GM19438 (cell line): ENCODE measurements at regions not wholly inside any gene's neighbourhood (a gene's known extent, or its start where the extent isn't known, plus 50 kb on each side); places are given as distances from the start of the nearest gene placed in this dataset.
"Not testable (repeated sequence)": the region's sequence is repeated elsewhere in the genome, so short reads cannot be mapped to it uniquely, and the experiment has no call there.

Source experiments
- ATAC-seq: cut with Tn5 transposase; IDR thresholded peaks from one replicate; pipeline ENCODE4 v1.9.1; 2021; ENCODE audit warnings: low read depth; ENCODE audit not compliant: unreplicated experiment

DNA sequence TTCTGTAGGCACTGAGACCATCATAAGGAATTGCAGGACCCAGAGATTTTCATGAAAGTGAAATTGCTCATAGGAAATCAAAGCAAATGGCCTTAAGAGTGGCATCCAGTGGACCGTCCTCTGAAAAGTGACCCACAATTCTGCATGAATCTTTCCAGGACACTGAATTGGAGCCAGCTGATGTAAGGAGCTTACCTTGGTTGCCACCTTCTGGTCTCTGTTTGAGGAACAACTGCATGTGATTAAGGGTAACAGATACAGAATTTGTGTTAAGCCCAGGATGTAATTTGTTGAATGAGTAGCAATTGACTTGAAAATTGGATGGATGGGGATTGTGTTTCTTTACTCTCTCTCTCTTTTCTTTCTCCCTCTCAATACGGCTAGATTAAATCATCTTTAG lies 49.9 kb upstream of the GAS1 start:
- ATAC-seq = no peak

DNA sequence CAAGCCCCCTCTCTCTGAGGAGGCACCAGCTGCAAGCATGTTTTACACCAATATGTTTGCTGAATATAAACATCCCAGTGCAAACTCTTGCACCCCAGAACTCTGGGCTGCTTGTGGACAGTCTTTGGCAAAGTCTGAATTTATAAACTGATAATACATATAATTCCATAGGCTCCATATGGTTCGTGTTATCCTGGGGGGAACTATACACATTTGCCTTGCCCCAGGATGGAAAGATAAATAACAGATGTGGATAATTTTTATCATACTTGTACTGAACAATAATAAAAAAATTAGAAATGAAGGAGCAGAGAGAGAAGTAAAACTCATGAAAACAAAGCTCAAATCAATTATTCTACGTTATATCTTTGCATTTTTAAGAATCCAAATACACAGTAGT lies 50.6 kb upstream of the GAS1 start:
- ATAC-seq = no peak

DNA sequence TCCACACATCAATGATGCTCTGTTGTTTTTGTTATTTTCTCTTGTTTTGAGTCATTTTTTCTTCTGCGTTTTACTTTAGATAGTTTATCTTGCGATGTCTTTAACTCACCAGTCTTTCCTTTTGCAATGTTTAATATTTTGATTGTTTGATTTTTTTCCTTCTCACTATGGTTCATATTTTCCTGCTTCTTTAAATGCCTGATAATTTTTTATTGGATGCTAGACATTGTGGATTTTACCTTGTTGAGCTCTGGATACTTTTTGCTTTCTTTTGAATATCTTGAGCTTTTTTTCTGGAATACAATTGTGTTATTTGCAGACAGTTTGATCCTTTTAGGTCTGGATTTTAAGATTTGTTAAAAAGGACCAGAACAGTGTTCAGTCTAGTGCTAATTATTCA lies 55.2 kb upstream of the GAS1 start:
- no peak for ATAC-seq

DNA sequence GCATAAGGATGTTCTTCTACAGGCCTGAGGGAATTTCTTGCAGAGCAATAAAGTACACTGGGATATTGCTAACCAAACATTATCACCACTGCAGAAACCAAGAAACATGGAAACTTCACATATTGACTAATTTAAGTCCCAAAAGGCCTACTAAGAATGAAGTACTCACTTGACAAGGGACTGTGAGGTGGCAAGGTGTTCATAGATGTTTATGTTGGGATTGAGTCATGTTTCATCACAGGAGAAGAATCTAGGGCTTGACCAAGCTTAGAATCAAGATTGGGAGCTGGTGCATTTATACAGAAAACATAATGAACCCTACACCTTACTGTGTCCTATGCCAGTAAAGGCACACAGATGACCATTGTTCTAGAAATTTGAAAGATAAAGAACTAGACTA lies 56.7 kb upstream of the GAS1 start:
- no peak for ATAC-seq

DNA sequence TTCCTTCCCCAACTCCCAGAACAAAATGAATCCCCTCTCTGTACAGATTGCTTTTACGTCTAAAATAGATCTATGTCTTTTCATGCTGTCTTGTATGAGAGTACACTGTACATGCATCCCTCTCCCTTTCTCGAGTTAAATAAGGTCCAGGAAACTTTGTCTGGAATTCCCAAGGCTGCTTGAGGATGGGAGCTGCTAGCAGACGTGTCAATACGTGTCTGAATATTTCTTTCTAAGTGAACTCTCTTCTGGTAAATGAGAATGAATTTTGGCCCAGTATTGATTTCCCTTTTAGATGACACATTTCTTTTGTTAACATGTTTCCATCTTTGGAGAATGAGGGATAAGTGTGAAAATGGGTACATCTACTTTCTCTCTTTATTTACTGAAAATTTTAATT lies 59.6 kb upstream of the GAS1 start:
- no peak for ATAC-seq

DNA sequence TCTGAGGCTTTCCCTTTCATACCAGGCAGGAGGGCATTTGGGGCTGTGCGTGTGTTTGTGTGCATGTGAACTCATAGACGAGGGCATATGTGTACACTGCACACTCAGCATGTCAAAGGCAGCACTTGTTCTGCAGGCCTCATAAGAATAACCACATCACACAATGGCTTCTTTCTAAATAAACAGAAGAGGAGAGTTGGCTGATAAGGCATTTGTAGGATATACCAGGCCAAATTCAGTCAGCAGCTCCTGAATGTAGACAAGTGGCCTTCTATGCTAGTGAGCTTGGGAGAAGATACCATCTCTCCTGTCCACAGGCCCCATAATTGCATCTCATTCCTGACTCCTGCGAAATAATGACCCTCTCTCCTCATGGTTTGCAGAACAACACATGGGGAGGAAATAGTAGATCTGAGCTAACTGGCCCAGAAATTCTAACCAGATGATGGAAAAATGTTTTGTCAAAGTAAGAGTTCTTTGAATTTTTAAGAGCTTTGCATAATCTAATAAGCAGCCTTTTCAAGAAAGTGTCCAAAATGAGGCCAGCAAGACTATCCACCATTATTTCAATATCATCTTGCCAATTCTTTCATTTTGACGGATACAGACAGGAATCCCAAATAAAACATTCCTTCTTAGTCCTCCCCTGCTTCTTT lies 60.5 kb upstream of the GAS1 start:
- no peak for ATAC-seq

DNA sequence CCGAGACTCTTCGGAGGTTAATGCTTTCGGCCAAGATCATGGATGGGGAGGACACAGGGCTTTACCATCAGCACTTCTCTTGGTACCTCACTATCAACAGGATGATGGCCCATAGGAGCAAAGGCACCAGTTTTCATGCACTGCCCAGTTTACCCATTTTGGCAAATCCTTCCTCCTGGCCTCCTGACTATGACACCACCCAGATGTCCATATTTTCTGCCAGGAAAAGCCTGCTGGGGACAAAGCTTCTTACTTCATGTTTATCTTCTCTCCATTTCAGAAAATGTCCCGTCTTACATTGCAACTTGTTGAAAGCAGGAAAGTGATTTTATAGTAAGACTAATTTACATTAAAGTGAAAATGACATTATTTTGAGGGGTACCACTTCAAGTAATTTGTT lies 61.4 kb upstream of the GAS1 start:
- ATAC-seq = no peak

DNA sequence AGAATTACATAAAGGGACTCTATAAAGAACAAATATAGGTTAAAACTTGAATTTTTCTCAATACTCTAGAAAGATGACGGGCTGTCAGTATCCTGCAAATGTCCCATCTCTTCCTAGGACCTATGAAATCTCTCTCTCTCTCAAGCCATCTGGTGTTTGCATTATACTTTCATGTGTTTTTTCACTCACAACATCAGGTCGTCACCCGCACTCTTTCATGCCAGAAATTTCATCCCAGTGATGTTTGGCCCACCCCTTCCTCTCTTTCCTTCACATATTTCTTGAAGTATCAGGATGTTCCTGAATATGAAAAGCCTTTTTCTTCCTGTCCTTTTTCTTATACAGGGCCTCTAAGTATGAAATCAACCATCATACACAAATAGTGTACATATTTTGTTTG lies 63.3 kb upstream of the GAS1 start:
- no peak for ATAC-seq

DNA sequence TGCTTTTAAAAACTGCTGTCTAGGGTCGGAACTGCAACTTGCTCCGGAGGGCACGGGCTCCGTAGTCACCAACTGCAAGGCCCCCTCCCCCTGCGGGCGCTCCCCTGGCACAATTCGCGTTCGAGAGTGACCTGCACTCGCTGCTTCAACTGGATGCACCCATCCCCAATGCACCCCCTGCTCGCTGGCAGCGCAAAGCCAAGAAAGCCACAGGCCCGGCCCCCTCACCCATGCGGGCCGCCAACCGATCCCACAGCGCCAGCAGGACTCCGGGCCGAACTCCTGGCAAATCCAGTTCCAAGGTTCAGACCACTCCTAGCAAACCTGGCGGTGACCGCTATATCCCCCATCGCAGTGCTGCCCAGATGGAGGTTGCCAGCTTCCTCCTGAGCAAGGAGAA lies 64.2 kb upstream of the GAS1 start:
- ATAC-seq = no peak

DNA sequence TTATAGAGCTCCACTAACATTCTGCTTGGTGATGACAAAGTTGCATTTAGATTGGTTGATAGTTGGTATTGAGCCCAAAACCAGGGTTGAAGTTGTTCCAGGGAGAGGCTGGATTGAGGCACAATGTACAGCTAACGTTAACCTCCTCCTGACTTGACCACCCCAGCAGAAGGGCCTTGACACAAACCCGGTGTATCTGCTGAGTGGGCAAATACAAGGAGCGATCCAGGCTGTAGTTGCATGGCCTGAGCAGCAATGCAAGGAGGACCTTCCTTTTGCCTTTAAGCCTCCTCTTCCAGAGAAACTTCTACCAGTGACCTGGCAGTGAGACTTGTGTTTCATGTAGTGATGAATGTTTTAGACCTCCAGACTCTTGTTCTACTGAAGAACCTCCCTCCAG lies 66.2 kb upstream of the GAS1 start:
- no peak for ATAC-seq

DNA sequence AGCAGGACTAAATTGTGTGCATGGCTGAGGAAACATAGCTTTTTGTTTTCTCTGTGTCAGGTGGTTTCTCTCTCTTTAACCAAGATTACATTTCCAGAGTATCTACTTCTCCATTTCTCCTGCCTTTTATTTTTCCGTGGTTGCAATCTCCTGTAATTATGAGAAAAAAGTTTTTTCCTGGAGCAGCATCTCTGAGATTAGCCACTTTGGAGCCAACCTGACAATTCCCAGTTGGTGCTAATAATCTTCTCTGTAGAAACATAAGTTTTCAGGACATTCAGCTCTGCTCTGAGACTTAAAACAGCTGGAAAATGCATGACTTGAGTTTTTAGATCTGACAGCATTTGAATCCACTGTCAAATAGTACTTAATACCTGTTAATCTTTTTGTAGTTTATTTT lies 67.1 kb upstream of the GAS1 start:
- no peak for ATAC-seq

DNA sequence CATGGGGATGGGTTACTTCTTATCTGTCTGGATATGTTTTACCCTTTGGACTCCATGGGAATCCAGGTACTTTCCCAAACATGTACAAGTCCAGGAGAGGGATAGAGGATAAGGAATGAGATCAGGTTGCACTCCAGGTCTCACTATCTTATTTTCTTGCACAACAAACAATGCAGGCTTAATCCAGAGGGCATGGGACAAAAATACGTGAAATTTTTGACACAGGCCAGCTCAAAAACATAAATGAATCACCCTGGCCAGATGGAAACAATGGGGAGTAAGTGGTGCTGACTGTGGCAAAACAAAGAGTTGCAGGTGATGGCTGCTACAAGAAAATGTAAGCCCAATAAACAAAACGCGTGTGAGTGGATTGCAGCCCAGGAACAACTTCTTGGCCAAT lies 69.4 kb upstream of the GAS1 start:
- no peak for ATAC-seq

DNA sequence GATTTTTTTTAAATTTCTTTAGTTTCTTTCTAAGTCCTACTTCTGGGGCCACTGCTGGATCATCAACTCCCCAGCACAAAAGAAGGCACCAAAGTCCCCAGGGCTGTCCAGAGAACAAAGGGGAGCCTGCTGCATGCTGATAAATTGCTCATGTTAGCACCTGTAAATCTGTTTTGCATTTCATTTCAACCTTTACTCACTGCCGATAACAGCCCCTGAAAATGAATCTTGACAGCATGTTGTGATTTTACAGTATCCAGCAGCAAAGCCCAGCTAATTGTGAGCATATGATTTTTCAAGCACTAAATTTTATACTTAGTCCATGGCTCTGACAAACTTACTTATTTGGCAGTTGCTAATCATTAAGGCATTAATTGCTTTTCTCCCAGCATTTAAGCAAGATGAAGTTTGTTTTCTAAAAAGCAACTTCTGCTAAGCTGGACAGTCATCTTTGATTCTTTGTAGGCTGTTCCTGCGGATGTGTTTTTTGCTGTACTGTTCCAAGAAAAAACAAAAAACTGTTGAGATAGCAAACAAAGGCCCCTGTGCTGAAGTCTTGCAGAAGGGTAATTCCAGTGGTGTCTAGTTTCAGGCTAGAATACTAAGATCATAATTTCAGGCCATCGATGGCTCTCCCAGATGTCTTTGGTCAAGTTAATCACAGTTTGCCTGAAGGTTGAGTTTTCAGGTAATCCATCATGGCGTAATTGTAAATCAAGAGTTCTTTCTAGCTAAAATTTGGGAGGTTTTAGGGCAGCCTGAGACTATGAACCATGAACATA lies 73.1 kb upstream of the GAS1 start:
- ATAC-seq = no peak

DNA sequence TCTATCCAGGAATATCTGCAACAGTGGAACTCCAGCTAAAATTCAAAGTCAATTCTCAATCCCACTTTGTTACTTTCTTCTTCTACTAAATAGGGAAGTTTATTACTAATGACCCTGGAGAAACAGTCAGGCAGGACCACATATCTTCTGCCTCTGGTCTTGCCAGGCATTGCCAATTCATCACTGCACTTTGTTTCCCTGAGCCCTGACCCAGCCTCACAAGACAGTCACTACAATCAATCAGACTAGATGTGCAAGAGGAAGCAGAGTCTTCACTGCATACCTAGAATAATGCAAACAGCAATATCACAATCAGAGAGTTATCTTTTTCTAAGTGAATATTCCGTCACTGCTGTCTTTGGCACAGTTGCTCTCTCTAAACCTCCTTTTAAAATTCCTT lies 74.9 kb upstream of the GAS1 start:
- no peak for ATAC-seq

DNA sequence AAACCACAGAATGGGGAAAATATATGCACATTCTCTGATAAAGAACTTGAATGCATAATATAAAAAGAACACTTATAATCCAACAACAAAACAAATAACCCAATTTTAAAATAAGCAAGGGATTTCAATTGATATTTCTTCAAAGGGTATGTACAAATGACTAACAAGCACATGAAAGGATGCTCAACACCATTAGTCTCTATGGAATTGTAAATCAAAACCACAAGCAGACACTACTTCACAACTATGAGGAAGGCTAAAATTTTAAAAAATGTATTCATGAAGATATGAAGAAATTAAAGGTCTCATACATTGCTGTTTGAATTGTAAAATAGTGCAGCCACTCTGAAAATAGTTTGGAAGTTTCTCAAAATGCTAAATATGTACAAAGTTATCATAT lies 78.9 kb upstream of the GAS1 start:
- ATAC-seq = no peak

DNA sequence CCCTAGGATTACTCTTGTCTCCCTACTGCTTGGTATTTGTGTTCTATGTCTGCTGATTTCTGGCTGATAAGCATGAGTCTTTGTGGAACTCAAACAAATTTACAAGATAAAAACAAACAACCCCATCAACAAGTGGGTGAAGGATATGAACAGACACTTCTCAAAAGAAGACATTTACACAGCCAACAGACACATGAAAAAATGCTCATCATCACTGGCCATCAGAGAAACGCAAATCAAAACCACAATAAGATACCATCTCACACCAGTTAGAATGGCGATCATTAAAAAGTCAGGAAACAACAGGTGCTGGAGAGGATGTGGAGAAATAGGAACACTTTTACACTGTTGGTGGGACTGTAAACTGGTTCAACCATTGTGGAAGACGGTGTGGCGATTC lies 81.5 kb upstream of the GAS1 start:
- not testable (repeated sequence) for ATAC-seq

DNA sequence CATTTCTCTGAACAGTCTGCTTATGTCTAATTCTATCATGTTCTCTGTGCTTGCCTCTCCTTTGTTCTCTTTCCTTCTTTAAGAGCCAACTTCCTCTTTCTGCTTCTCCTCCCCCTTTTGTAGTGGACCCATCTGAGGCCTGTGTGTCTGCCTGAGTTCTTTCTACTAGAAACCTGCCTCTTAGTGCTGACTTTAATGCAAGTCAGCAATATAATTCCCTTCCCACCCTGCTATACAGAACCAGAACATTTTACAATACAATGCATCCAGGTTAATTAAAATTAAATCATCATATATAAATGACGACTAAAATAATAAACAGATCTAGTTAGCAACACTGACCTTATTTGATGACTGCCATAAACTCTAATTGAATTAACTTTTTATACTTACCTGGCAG lies 82.6 kb upstream of the GAS1 start:
- no peak for ATAC-seq

DNA sequence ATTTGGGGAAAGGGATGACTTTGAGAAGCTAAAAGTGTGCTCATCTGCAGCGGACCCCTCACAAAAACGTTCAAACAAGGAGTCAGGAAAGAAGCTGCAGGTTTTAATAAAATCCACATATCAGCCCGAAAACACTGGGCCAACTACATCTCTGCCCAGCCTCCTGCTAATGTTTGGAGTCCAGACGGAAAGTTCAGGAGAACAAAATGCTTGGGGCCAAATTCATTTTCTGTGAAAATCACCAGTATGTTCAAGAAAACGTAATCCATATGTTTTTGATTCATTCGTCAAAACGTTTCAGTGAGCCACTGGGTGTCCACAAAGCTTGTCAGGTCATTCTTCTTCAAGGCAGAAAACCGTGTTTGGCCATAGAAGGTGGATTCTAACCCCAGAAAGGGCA lies 87.5 kb upstream of the GAS1 start:
- no peak for ATAC-seq

DNA sequence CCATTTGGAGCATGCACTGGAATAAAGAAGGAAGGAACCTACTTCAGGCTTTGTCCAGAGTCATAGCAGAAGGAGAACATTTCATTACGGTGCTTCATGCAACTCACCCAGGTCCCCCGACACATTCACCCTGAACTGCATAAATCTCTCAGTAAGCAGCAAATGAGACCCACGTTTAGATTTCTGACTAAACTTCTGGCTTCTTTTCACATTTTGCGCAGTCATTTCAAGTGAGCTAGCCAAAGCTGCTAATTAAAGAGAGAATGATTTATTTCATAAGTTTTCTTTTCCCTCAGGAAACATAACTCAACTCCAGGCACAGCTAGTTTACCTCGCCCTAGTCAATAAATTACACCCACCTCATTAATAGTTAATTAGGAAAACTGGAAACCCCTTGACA lies 88.6 kb upstream of the GAS1 start:
- ATAC-seq = no peak

DNA sequence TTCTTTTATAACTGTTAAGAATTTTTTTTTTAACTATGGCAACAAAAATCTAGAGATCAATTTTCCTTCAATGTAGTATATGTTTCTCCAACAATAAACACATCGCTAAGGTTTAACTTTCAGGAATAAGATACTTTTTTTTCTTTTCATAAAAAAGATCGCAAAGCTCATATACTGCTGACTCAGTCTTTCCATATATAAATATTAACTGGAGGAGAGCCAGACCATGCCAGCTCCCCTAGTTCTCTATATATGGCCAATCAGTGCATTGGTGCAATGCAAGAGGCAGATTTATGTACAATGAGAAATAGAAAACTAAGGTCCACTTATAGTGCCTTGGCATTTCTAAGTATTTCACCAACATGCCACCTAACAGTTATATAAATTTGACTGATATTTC lies 89.2 kb upstream of the GAS1 start:
- ATAC-seq = no peak

DNA sequence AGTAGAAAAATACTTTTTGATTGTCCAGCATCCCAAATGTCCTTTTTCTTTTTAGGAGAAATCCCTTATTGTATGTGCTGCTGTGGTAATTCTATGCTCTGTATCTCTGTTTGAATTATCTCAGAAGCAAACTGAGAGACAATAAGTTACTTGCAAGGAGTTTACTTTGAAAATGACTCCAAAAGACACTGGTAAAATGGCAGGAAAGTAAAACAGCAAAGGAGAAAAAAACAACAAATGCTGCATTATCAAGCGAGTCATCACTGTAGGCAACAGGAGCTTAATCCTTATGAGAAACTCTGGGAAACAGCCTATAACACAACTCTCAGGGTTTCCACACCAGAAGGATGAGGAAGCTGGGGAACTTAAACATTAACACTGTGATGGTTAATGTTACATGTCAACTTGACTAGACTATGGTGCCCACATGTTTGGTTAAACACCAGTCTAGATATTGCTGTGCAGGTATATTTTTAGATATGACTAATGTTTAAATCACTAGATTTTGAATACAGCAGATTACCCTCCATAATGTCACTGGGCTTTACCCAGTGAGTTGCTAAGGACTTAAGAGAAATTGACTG lies 92.6 kb upstream of the GAS1 start:
- no peak for ATAC-seq

DNA sequence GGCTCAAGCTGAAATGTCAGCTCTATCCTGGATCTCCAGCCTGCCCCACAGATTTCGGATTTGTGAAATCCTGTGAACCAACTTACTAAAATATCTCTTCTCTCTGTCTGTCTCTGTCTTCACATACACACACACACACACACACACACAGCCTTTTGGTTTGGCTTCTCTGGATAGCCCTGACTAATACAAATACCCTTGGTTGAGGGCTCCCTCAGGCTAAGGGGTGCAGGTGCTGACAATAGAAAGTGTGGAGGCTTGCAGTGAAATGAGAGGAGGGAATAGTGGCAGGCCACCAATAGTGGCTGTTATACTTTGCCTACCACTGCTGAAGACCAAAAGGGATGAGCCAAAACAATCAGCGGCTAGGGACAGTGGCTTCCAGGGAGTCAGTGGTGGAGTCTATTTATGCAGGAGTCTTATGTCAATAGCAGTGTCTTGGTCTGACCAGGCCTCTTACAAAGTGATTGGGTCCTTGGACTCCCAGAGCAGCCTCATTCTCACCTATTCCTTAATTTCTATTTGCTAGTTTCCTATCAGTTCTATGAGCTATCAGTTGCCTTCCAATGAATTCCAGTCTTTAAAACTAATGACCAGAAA lies 93.2 kb upstream of the GAS1 start:
- ATAC-seq = no peak
